Activated CD4-positive, alpha-beta memory T cell treated with anti-CD3 and anti-CD28 coated beads for 36 hours (primary cell): ENCODE measurements at regions not wholly inside any gene's neighbourhood (a gene's known extent, or its start where the extent isn't known, plus 50 kb on each side); places are given as distances from the start of the nearest gene placed in this dataset.
"Not testable (repeated sequence)": the region's sequence is repeated elsewhere in the genome, so short reads cannot be mapped to it uniquely, and the experiment has no call there.

Experiments used
- CTCF ChIA-PET: fragments of 350-600 bp; sonication (Branson Sonifier 250); formaldehyde crosslinking; loops from one replicate; lab custom pipeline; 2021; ENCODE audit warnings: antibody characterized with exemption, inconsistent platforms; lab: Charles Lee
- POLR2A ChIA-PET: fragments of 350-600 bp; sonication (Branson Sonifier 250); formaldehyde crosslinking; loops from one replicate; lab custom pipeline; 2021; ENCODE audit warnings: antibody characterized with exemption; lab: Charles Lee
- DNase-seq: peaks from one replicate; pipeline ENCODE4 v3.0.0-alpha.2; 2020
- H3K27ac Mint-ChIP-seq: one replicate; pipeline ENCODE4 v1.8.0; 2021; ENCODE audit warnings: mixed read lengths
- H3K27me3 Mint-ChIP-seq: one replicate; pipeline ENCODE4 v1.8.0; 2021; ENCODE audit warnings: mixed read lengths
- H3K36me3 Mint-ChIP-seq: one replicate; pipeline ENCODE4 v1.8.0; 2021; ENCODE audit warnings: mixed read lengths
- H3K4me1 Mint-ChIP-seq: one replicate; pipeline ENCODE4 v1.8.0; 2021; ENCODE audit warnings: low read depth, mixed read lengths
- H3K4me3 Mint-ChIP-seq: one replicate; pipeline ENCODE4 v1.8.0; 2021; ENCODE audit warnings: mild to moderate bottlenecking, mixed read lengths
- H3K9me3 Mint-ChIP-seq: one replicate; pipeline ENCODE4 v1.8.0; 2021; ENCODE audit warnings: mixed read lengths
- intact Hi-C: fragments of 100-400 bp; cut with micrococcal nuclease; formaldehyde crosslinking; loops from one replicate; pipeline ENCODE4 v1.15.1; 2023

DNA sequence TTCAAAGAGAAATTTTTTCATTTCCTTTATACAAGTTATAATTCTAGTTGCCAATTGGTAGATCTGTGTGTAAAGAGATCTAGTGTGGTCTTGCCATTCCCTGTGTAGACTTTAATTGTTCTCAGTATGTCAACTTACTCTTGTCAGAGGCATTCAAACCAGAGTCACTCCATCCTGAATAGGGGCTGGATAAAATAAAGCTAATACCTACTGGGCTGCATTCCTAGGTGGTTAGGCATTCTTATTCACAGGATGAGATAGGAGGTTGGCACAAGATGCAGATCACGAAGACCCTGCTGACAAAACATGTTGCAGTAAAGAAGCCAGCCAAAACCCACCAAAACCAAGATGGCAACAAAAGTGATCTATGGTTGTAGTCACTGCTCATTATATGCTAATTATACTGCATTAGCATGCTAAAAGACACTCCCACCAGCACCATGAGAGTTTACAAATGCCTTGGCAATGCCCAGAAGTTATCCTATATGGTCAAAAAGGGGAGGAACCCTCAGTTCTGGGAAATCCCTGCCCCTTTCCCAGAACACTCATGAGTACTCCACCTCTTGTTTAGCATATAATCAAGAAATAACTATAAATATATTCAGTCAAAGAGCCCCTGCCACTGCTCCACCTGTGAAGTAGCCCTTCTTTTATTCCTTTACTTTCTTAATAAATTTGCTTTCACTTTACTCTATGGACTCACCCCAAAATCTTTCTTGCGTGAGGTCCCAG, 74.0 kb upstream of the ADAMTS5 start:
- H3K27ac Mint-ChIP-seq, result no peak overlapping the region
- ChIA-PET CTCF (no interaction called here), POLR2A (no interaction called here)
- intact Hi-C loops, result no loop called here
- H3K36me3 Mint-ChIP-seq, result no peaks in the 10 kb centered on the region
- H3K4me1 Mint-ChIP-seq, result no peaks in the 10 kb centered on the region
- no peak overlapping the region for H3K4me3 Mint-ChIP-seq
- H3K27me3 Mint-ChIP-seq, result no peaks in the 10 kb centered on the region
- no peak for DNase-seq
- H3K9me3 Mint-ChIP-seq, result no peaks in the 10 kb centered on the region

DNA sequence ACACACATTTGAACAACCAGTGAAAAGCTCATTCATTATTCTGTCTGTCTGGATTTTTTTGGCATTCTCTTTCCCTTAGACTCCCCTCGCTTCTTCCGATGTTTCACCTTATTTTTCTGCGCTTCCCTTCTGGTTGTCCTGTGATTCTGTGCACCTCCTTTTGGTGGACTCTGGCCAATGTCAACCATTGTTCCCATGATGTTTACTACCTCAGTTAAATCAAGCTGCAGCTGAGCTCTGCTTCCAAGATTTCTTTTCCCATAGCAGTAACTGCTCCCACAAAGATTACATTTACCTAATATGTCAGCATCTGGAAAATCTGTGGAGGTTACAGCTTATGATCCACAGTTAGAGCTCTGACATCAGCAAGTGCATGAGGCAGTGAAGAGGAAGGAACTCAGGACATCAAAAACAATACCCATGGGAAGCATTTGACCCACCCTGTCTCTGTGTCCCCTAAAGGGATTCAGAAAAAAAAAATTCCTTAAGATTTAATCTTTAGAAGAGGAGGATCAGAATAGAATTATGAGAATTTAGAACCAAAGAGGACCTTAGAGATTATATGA, 69.9 kb upstream of the ADAMTS5 start:
- Mint-ChIP-seq H3K27ac (no peak overlapping the region), H3K9me3 (no peaks in the 10 kb centered on the region), H3K27me3 (no peaks in the 10 kb centered on the region), H3K4me1 (no peaks in the 10 kb centered on the region), H3K36me3 (no peaks in the 10 kb centered on the region), H3K4me3 (no peak overlapping the region)
- no peak for DNase-seq
- POLR2A ChIA-PET, result no interaction called here
- CTCF ChIA-PET, result no interaction called here
- intact Hi-C loops, result no loop called here

DNA sequence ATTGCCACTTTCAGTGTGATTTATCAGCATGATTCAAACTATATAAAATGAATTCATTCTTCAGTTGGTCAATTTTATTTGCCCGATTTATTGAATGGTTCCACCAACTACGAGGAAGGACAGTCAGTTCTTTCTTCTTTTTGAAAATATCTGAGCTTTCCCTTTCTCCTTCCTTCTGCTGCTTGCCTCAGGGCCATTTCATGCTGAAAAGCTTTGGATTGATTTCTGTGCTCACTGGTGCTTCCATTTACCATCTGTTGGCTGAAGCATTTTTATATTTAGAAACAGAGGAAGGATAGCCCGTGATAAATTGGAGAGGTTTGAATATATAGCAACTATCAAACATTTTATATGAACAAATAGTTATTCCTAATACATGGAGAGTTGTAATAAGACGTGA, 68.9 kb upstream of the ADAMTS5 start:
- H3K4me3 Mint-ChIP-seq, result no peak overlapping the region
- ChIA-PET POLR2A (no interaction called here), CTCF (interaction anchor here (0.5 kb wide), 1 partner anchor 1709 kb away, joined by 3 read pairs; no protein-coding TSS in a partner anchor)
- H3K4me1 Mint-ChIP-seq, result no peaks in the 10 kb centered on the region
- no peaks in the 10 kb centered on the region for H3K27me3 Mint-ChIP-seq
- H3K9me3 Mint-ChIP-seq, result no peaks in the 10 kb centered on the region
- H3K27ac Mint-ChIP-seq, result no peak overlapping the region
- DNase-seq, result no peak
- no peaks in the 10 kb centered on the region for H3K36me3 Mint-ChIP-seq
- intact Hi-C loops, result no loop called here

DNA sequence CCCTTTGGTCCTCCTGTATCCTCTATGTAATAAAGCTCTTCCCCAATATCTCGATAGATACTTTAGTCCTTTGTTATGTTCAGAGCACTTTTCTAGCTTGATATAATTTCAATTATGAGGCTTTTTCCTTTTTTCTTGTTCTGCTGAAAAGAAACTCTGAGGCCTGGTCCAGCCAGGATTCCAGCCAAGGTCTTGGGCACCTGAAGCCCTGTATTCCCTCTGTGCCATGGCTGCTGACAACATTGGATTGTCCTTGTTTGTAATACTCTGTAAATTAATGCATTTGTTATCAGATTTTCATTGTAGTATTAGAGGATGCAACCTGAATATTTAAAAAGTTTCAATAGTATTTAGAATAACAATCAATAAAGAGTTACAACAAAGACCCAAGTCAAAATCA, 67.9 kb upstream of the ADAMTS5 start:
- POLR2A ChIA-PET, result no interaction called here
- no peak overlapping the region for H3K27ac Mint-ChIP-seq
- intact Hi-C loops, result no loop called here
- H3K36me3 Mint-ChIP-seq, result no peaks in the 10 kb centered on the region
- no peaks in the 10 kb centered on the region for H3K27me3 Mint-ChIP-seq
- no peaks in the 10 kb centered on the region for H3K4me1 Mint-ChIP-seq
- no peak overlapping the region for H3K4me3 Mint-ChIP-seq
- no peak for DNase-seq
- CTCF ChIA-PET, result no interaction called here
- no peaks in the 10 kb centered on the region for H3K9me3 Mint-ChIP-seq

DNA sequence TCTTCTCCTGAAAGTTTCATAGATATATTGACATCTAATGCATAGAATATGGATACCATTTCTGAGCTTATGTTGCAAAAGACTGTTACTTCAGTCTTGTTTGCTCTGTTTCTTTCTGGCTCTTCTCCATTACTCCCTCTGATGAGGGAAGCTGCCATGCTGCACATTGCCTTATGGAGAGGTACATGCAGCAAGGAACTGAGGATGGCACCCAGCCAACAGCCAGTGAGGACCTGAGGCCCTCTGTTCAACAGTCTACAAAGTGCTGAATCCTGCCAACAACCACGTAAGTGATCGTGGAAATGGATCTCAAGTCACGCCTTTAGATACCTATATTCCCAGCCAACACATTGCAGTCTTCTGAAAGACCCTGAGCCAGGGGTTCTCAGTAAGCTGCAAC, 66.6 kb upstream of the ADAMTS5 start:
- CTCF ChIA-PET, result no interaction called here
- no peaks in the 10 kb centered on the region for H3K36me3 Mint-ChIP-seq
- no peak overlapping the region for H3K27ac Mint-ChIP-seq
- H3K9me3 Mint-ChIP-seq, result no peaks in the 10 kb centered on the region
- POLR2A ChIA-PET, result no interaction called here
- no peaks in the 10 kb centered on the region for H3K4me1 Mint-ChIP-seq
- DNase-seq, result no peak
- H3K27me3 Mint-ChIP-seq, result no peaks in the 10 kb centered on the region
- intact Hi-C loops, result no loop called here
- H3K4me3 Mint-ChIP-seq, result no peak overlapping the region

DNA sequence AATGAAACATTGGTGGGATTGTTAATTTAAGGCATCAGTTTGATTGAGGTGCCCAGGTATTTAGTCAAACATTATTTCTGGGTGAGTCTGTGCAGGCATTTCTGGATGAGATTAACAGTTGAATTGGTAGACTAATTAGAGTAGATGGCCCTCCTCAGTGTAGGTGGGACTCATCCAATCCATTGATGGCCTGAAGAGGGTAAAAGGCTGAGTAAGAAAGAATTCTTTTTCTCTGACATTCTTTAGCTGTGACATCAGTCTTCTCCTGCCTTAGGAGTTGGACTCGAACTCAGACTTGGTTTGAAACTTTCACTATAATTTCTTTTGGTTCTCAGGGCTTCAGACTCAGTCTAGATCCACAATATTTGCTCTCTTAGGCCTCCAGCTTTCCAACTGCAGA, 59.6 kb upstream of the ADAMTS5 start:
- CTCF ChIA-PET, result no interaction called here
- POLR2A ChIA-PET, result no interaction called here
- Mint-ChIP-seq H3K36me3 (no peaks in the 10 kb centered on the region), H3K9me3 (no peaks in the 10 kb centered on the region), H3K27ac (no peak overlapping the region), H3K27me3 (no peaks in the 10 kb centered on the region), H3K4me3 (no peak overlapping the region), H3K4me1 (no peaks in the 10 kb centered on the region)
- intact Hi-C loops, result no loop called here
- no peak for DNase-seq

DNA sequence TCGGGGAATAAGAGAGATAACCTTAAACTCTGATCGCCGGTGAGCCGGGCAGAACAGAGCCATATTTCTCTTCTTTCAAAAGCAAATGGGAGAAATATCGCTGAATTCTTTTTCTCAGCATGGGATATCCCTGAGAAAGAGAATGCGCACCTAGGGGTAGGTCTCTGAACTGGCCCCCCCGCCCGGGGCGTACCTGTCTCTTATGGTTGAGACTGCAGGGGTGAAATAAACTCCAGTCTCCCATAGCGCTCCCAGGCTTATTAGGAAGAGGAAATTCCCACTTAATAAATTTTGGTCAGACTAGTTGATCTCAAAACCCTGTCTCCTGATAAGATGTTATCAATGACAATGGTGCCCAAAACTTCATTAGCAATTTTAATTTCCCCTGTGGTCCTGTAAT, 58.8 kb upstream of the ADAMTS5 start:
- CTCF ChIA-PET, H3K4me3 Mint-ChIP-seq, H3K4me1 Mint-ChIP-seq, H3K9me3 Mint-ChIP-seq, H3K36me3 Mint-ChIP-seq, H3K27me3 Mint-ChIP-seq, DNase-seq, H3K27ac Mint-ChIP-seq, intact Hi-C loops, POLR2A ChIA-PET: not testable (repeated sequence)

DNA sequence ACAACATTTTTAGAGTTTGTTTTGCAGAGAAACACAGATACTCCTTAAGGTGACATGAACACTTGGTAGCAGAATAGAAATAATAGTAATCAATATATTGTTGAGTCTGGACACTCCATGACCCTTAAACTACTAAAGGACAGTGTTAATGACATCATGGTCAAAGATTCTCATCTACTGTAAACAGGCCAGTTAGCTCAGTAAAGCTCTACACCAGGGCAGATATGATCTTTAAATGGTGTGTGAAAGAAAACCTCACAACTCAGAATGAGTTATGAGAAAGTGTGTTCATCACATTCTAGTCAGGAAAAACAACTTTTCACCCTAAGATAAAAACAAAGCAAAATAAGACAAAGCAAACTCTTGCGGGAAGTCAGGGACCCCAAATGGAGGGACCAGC, 58.1 kb upstream of the ADAMTS5 start:
- intact Hi-C loops, result no loop called here
- no peaks in the 10 kb centered on the region for H3K36me3 Mint-ChIP-seq
- no peak for DNase-seq
- ChIA-PET CTCF (no interaction called here), POLR2A (no interaction called here)
- H3K4me1 Mint-ChIP-seq, result no peaks in the 10 kb centered on the region
- H3K4me3 Mint-ChIP-seq, result no peak overlapping the region
- H3K27ac Mint-ChIP-seq, result no peak overlapping the region
- no peaks in the 10 kb centered on the region for H3K27me3 Mint-ChIP-seq
- no peaks in the 10 kb centered on the region for H3K9me3 Mint-ChIP-seq

DNA sequence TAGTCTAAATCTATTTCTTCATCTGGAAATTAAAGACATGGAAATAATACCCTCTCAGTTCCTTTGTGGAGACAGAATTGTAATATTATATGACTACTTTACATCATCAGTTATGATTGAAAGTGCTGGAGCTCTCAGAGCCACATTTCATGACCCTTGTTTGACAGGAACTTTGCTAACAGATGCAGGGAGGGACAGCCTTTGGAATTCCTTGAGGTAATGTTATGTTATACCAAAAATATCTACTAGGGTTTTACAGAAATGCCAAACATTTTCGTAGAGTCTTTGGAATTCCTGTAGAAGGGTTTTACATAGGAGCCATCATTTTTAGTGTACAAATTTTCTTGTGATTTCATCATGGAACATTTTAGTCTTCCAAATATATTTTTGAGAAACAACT, 57.4 kb upstream of the ADAMTS5 start:
- Mint-ChIP-seq H3K36me3 (no peaks in the 10 kb centered on the region), H3K4me3 (no peak overlapping the region), H3K4me1 (no peaks in the 10 kb centered on the region), H3K9me3 (peaks cover 2% of the 10 kb centered on the region), H3K27me3 (no peaks in the 10 kb centered on the region), H3K27ac (no peak overlapping the region)
- intact Hi-C loops, result no loop called here
- no peak for DNase-seq
- ChIA-PET POLR2A (no interaction called here), CTCF (no interaction called here)

DNA sequence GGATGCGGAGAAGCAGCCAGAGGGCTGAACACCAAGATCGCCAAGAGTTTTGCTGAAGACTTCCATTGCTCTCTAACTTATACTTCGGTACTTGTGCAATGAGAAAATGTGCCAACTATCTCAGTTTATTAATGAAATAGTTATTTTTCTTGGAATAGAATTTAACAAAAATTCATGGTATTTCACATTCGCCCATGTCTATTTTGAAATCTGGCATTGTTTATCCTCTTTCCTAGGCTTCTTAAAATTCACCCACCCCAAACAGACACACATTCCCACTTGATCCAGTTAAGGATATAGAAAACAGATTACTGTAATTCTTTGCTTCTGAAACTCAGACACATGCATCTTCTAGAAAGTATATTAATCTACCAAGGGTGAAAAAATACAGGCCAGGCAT, 56.3 kb upstream of the ADAMTS5 start:
- no peaks in the 10 kb centered on the region for H3K36me3 Mint-ChIP-seq
- no peak for DNase-seq
- H3K27ac Mint-ChIP-seq, result no peak overlapping the region
- intact Hi-C loops, result no loop called here
- H3K4me3 Mint-ChIP-seq, result no peak overlapping the region
- CTCF ChIA-PET, result no interaction called here
- H3K27me3 Mint-ChIP-seq, result no peaks in the 10 kb centered on the region
- no peaks in the 10 kb centered on the region for H3K4me1 Mint-ChIP-seq
- POLR2A ChIA-PET, result no interaction called here
- peaks cover 2% of the 10 kb centered on the region for H3K9me3 Mint-ChIP-seq

DNA sequence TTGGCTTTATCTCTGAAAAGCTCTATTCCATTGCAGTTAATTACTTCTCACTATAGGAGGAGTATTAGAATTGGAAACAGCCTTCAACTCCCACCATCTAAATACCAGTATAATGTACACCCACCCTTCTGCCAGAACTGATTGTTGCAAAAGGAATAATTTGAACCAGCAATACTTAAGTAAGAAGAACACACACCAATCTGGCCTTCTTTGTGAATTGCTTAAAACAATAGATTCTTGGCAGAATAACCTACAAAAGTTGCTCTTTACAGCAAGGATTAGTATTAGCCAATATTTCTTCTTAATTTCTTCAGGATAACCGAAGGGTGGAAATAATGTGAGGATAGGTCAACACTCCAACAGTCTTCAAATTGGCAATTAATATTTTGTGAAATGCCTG, 54.9 kb upstream of the ADAMTS5 start:
- Mint-ChIP-seq H3K4me1 (no peaks in the 10 kb centered on the region), H3K27ac (no peak overlapping the region), H3K4me3 (no peak overlapping the region), H3K27me3 (no peaks in the 10 kb centered on the region), H3K9me3 (peaks cover 2% of the 10 kb centered on the region), H3K36me3 (no peaks in the 10 kb centered on the region)
- no peak for DNase-seq
- ChIA-PET CTCF (no interaction called here), POLR2A (no interaction called here)
- intact Hi-C loops, result no loop called here

DNA sequence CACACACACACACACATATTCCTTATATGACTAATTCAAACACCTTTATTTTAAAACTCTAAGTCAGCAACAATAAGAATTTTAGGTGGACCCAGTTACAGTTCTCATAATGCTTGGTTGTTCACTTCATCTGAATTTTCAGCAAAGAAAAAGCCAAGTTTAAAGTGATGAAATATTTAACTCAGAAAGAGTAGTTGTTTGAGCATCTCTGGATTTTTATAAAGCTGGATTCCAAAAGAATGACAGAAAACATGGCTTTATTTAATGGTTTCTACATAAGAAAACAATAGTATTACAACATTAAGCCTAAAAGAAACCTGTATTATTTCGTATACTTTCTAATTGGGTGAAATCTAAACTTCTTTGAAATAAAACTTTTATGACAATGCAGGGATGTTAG, 54.2 kb upstream of the ADAMTS5 start:
- DNase-seq, result no peak
- Mint-ChIP-seq H3K4me3 (no peak overlapping the region), H3K9me3 (peaks cover 2% of the 10 kb centered on the region), H3K4me1 (no peaks in the 10 kb centered on the region), H3K27me3 (no peaks in the 10 kb centered on the region), H3K27ac (no peak overlapping the region), H3K36me3 (no peaks in the 10 kb centered on the region)
- POLR2A ChIA-PET, result no interaction called here
- CTCF ChIA-PET, result no interaction called here
- intact Hi-C loops, result no loop called here

DNA sequence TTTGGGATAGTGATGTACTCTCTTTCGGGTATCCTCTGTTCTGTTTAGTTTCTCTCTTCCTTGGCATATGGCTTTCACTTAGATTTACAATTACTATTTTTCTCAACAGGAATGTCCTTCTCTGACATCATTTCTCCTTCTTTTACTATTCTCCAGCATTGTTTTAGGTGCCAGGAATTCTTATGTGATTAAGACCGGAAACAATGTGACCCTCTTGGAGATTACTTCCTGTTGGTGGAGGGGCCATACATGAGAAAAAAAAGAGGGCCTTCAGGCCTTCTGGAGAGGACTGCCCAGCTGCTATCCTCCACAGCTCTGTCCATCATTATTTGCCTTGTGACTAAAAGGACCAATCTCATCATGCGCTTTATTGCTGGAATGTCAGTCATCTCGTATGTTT, 50.4 kb upstream of the ADAMTS5 start:
- DNase-seq, result no peak
- Mint-ChIP-seq H3K4me3 (no peak overlapping the region), H3K36me3 (no peaks in the 10 kb centered on the region), H3K4me1 (no peaks in the 10 kb centered on the region), H3K27ac (no peak overlapping the region), H3K9me3 (peaks cover 2% of the 10 kb centered on the region), H3K27me3 (no peaks in the 10 kb centered on the region)
- POLR2A ChIA-PET, result no interaction called here
- intact Hi-C loops, result no loop called here
- CTCF ChIA-PET, result no interaction called here
